Caco-2 (cell line): ENCODE measurements at regions not wholly inside any gene's neighbourhood (a gene's known extent, or its start where the extent isn't known, plus 50 kb on each side); places are given as distances from the start of the nearest gene placed in this dataset.
"Not testable (repeated sequence)": the region's sequence is repeated elsewhere in the genome, so short reads cannot be mapped to it uniquely, and the experiment has no call there.

Source experiments
- BruUV-seq: library from RNA; stranded (reverse); fragments of 400-500 nt; replicated peaks from 2 replicates; lab custom pipeline; 2021; lab: Mats Ljungman, UMichigan
- CTCF ChIA-PET: fragments of 300-600 bp; sonication (Branson Sonifier 250); formaldehyde crosslinking; loops from one replicate; lab custom pipeline; 2022; ENCODE audit warnings: antibody characterized with exemption; lab: Charles Lee
- POLR2A ChIA-PET: fragments of 300-600 bp; sonication (Branson Sonifier 250); formaldehyde crosslinking; loops from one replicate; lab custom pipeline; 2022; ENCODE audit warnings: antibody characterized with exemption; lab: Charles Lee
- DNase-seq, 2 experiments: peaks; one replicate each; pipeline versions ENCODE4 v3.0.0 to v3.0.0-alpha.2; 2020 to 2022
- H3K27me3 ChIP-seq: replicated peaks from 2 replicates; pipeline ENCODE4 v1.6.0; 2011; ENCODE audit warnings: low read length; ENCODE audit not compliant: control insufficient read depth, insufficient read depth
- H3K36me3 ChIP-seq: 2 replicates; pipeline ENCODE4 v1.5.1; 2011; ENCODE audit warnings: low read length; ENCODE audit not compliant: control insufficient read depth, insufficient read depth
- H3K4me1 ChIP-seq: fragments of 250-450 bp; sonication (Bioruptor Pico); 2 replicates; pipeline ENCODE4 v1.5.1; 2020; ENCODE audit warnings: mild to moderate bottlenecking
- H3K4me3 ChIP-seq: 2 replicates; pipeline ENCODE4 v1.5.1; 2011; ENCODE audit warnings: low read depth, mild to moderate bottlenecking, control low read depth, low read length
- H3K9me3 ChIP-seq: fragments of 250-450 bp; sonication (Bioruptor Pico); 2 replicates; pipeline ENCODE4 v1.5.1; 2020; ENCODE audit warnings: mild to moderate bottlenecking, moderate library complexity
- H3K27ac Mint-ChIP-seq: one replicate; pipeline ENCODE4 v1.8.0; 2022; ENCODE audit warnings: mixed read lengths; ENCODE audit not compliant: unreplicated experiment
- H3K27me3 Mint-ChIP-seq: one replicate; pipeline ENCODE4 v1.8.0; 2022; ENCODE audit warnings: mixed read lengths; ENCODE audit not compliant: insufficient read depth, unreplicated experiment
- H3K36me3 Mint-ChIP-seq: one replicate; pipeline ENCODE4 v1.8.0; 2022; ENCODE audit warnings: mild to moderate bottlenecking, mixed read lengths; ENCODE audit not compliant: insufficient read depth, unreplicated experiment
- H3K4me1 Mint-ChIP-seq: one replicate; pipeline ENCODE4 v1.8.0; 2022; ENCODE audit warnings: low read depth, mixed read lengths; ENCODE audit not compliant: unreplicated experiment
- H3K4me3 Mint-ChIP-seq: one replicate; pipeline ENCODE4 v1.8.0; 2022; ENCODE audit warnings: mild to moderate bottlenecking, moderate library complexity, mixed read lengths; ENCODE audit not compliant: unreplicated experiment
- H3K9me3 Mint-ChIP-seq: one replicate; pipeline ENCODE4 v1.8.0; 2022; ENCODE audit warnings: mixed read lengths; ENCODE audit not compliant: unreplicated experiment
- intact Hi-C: fragments of 100-400 bp; cut with micrococcal nuclease; formaldehyde crosslinking; loops from one replicate; pipeline ENCODE4 v1.10.0; 2022; ENCODE audit not compliant: unreplicated experiment
- TF ChIP-seq, protein P1 (sequence below), 2 experiments: fragments of 200-600 bp in 1 of 2; IDR thresholded peaks; 1 replicate in 1 of 2; 2 replicates in 1 of 2; pipeline versions ENCODE4 v1.5.1 to v1.8.0; 2011 to 2022; ENCODE audit warnings: antibody characterized with exemption in 1 of 2, control low read depth in 1 of 2, inconsistent platforms in 1 of 2, low read depth in 1 of 2, low read length in 1 of 2, mild to moderate bottlenecking in 1 of 2, moderate library complexity in 1 of 2; ENCODE audit not compliant: insufficient read depth in 1 of 2, severe bottlenecking in 1 of 2, unreplicated experiment in 1 of 2

DNA sequence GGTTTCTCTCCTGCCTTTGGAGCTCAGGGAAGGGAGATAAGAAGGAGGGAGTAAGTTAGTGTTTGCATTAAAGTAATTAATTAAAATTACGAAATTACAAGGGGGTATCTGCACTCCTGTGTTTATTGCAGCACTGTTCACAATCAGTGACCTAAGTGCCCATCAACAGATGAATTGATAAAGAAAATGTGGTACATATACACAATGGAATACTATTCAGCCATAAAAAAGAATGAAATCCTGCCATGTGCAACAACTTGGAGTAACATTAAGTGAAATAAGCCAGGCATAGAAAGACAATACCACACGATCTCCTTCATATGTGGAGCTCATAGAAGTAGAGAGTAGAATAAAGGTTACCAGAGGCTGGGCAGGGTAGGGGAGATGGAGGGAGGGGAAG, 202.0 kb downstream of the SHQ1 start:
- CTCF ChIA-PET = no interaction called here

DNA sequence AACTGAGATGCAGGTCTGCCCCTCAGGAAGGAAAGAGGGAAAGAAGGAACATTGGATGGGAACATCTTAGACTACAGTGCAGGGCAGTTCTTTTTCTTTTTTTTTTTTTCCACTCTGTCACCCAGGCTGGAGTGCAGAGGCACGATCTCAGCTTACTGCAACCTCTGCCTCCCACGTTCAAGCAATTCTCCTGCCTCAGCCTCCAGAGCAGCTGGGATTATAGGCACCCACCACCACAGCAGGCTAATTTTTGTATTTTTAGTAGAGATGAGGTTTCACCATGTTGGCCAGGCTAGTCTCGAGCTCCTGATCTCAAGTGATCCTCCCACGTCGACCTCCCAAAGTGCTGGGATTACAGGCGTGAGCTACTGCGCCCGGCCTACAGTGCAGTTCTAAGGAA, 204.6 kb downstream of the SHQ1 start:
- H3K36me3 Mint-ChIP-seq, H3K27me3 ChIP-seq, H3K9me3 Mint-ChIP-seq, POLR2A ChIA-PET, H3K36me3 ChIP-seq, H3K4me3 ChIP-seq, intact Hi-C loops, H3K4me1 ChIP-seq, H3K4me3 Mint-ChIP-seq, H3K27ac Mint-ChIP-seq, H3K27me3 Mint-ChIP-seq, H3K4me1 Mint-ChIP-seq, BruUV-seq, H3K9me3 ChIP-seq, CTCF ChIA-PET, DNase-seq: not testable (repeated sequence)

More for the DNA sequence above, 202.0 kb downstream of the SHQ1 start:
- Mint-ChIP-seq H3K27ac (no peak overlapping the region), H3K36me3 (no peaks in the 10 kb centered on the region), H3K27me3 (peaks cover 3% of the 10 kb centered on the region), H3K4me3 (no peak overlapping the region), H3K9me3 (peaks cover 2% of the 10 kb centered on the region), H3K4me1 (no peaks in the 10 kb centered on the region)
- H3K36me3 ChIP-seq = no peaks in the 10 kb centered on the region
- no peak for DNase-seq
- no TSS peak for BruUV-seq
- H3K4me1 ChIP-seq = no peaks in the 10 kb centered on the region
- intact Hi-C loops = no loop called here
- TF ChIP-seq, protein P1, sequence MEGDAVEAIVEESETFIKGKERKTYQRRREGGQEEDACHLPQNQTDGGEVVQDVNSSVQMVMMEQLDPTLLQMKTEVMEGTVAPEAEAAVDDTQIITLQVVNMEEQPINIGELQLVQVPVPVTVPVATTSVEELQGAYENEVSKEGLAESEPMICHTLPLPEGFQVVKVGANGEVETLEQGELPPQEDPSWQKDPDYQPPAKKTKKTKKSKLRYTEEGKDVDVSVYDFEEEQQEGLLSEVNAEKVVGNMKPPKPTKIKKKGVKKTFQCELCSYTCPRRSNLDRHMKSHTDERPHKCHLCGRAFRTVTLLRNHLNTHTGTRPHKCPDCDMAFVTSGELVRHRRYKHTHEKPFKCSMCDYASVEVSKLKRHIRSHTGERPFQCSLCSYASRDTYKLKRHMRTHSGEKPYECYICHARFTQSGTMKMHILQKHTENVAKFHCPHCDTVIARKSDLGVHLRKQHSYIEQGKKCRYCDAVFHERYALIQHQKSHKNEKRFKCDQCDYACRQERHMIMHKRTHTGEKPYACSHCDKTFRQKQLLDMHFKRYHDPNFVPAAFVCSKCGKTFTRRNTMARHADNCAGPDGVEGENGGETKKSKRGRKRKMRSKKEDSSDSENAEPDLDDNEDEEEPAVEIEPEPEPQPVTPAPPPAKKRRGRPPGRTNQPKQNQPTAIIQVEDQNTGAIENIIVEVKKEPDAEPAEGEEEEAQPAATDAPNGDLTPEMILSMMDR (IDR thresholded peaks at IDR 0.05; ENCODE audit: insufficient read depth in 1 of 2, low read depth in 1 of 2, low read length in 1 of 2, severe bottlenecking in 1 of 2, unreplicated experiment in 1 of 2) = no peak
- H3K9me3 ChIP-seq = no peaks in the 10 kb centered on the region
- H3K4me3 ChIP-seq = no peak overlapping the region
- POLR2A ChIA-PET = no interaction called here
- H3K27me3 ChIP-seq = no peaks in the 10 kb centered on the region

DNA sequence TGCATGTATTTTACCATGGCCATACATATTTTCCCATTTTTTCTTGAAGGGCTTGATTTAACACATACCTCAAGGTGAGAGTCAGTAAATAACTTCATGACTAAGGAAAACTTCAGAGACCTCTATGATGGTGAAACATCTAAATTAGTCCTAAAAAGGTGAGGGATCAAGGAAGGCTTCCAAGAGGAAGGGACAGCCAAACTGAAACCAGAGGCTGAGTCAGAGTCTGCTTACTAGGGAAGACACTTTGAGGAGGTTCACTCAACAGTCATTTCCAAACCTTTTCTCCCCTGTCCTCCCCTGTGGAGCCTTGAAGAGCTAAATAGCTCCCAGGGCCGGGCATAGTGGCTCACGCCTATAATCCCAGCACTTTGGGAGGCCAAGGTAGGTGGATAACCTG, 206.6 kb downstream of the SHQ1 start:
- Mint-ChIP-seq H3K27ac (no peak overlapping the region), H3K27me3 (no peaks in the 10 kb centered on the region), H3K9me3 (no peaks in the 10 kb centered on the region), H3K36me3 (no peaks in the 10 kb centered on the region), H3K4me1 (no peaks in the 10 kb centered on the region), H3K4me3 (no peak overlapping the region)
- Histone ChIP-seq H3K27me3 (no peaks in the 10 kb centered on the region), H3K9me3 (no peaks in the 10 kb centered on the region), H3K4me1 (no peaks in the 10 kb centered on the region), H3K36me3 (no peaks in the 10 kb centered on the region), H3K4me3 (no peak overlapping the region)
- no TSS peak for BruUV-seq
- intact Hi-C loops = no loop called here
- TF ChIP-seq, protein P1 (IDR thresholded peaks at IDR 0.05; ENCODE audit: insufficient read depth in 1 of 2, low read depth in 1 of 2, low read length in 1 of 2, severe bottlenecking in 1 of 2, unreplicated experiment in 1 of 2) = no peak
- POLR2A ChIA-PET = no interaction called here
- CTCF ChIA-PET = no interaction called here
- DNase-seq = no peak

DNA sequence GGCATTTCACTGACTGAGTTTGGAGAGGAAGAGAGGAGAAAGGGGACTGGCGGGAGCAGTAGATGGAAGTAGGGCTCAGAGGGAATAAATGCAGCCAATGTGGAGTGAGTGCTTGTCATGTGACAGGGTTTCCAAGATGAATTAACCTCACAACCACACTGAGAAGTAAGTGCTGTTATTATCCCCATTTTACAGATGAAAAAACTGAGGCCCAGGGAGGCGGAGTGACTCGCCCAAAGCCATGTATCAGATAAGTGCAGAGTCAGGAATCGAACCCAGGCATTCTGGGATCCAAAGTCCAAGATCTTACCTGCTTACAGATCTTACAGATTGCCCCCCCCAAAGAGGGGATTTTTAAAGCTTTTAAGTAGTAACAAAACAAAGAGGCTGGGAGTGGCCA, 207.2 kb downstream of the SHQ1 start:
- DNase-seq = no peak
- Histone ChIP-seq H3K27me3 (no peaks in the 10 kb centered on the region), H3K36me3 (no peaks in the 10 kb centered on the region), H3K4me3 (no peak overlapping the region), H3K9me3 (no peaks in the 10 kb centered on the region), H3K4me1 (no peaks in the 10 kb centered on the region)
- Mint-ChIP-seq H3K9me3 (no peaks in the 10 kb centered on the region), H3K27me3 (no peaks in the 10 kb centered on the region), H3K36me3 (no peaks in the 10 kb centered on the region), H3K4me1 (no peaks in the 10 kb centered on the region), H3K4me3 (no peak overlapping the region), H3K27ac (no peak overlapping the region)
- ChIA-PET POLR2A (no interaction called here), CTCF (no interaction called here)
- TF ChIP-seq, protein P1 (IDR thresholded peaks at IDR 0.05; ENCODE audit: insufficient read depth in 1 of 2, low read depth in 1 of 2, low read length in 1 of 2, severe bottlenecking in 1 of 2, unreplicated experiment in 1 of 2) = no peak
- BruUV-seq = no TSS peak
- intact Hi-C loops = no loop called here
